ENCODE measurements at regions not wholly inside any gene's neighbourhood (a gene's known extent, or its start where the extent isn't known, plus 50 kb on each side); places are given as distances from the start of the nearest gene placed in this dataset.
"Not testable (repeated sequence)": the region's sequence is repeated elsewhere in the genome, so short reads cannot be mapped to it uniquely, and the experiment has no call there.

GRCh38 chr16:87143661-87144121 lies 173.5 kb downstream of the C16orf95 start:
- no peak for DNase-seq

DNA sequence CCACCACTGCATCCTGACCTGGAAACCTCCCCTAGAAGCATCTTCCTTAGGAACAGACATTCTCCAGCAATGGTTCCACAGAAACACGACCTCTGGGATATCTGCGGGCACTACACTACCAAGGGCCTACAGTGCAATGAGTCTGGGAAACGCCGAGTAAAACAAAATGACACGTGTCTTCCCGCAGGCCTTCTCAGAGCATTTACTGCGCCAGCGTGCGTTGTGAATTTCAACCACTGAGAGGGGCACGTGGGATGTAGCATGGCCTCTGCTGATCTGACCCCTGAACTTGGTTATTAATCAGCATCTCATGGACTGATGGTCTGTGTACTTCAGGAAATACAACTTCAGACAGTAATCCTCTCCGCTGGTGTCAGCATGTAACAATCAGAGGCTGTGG lies 173.0 kb downstream of the C16orf95 start:
- no peak for DNase-seq

DNA sequence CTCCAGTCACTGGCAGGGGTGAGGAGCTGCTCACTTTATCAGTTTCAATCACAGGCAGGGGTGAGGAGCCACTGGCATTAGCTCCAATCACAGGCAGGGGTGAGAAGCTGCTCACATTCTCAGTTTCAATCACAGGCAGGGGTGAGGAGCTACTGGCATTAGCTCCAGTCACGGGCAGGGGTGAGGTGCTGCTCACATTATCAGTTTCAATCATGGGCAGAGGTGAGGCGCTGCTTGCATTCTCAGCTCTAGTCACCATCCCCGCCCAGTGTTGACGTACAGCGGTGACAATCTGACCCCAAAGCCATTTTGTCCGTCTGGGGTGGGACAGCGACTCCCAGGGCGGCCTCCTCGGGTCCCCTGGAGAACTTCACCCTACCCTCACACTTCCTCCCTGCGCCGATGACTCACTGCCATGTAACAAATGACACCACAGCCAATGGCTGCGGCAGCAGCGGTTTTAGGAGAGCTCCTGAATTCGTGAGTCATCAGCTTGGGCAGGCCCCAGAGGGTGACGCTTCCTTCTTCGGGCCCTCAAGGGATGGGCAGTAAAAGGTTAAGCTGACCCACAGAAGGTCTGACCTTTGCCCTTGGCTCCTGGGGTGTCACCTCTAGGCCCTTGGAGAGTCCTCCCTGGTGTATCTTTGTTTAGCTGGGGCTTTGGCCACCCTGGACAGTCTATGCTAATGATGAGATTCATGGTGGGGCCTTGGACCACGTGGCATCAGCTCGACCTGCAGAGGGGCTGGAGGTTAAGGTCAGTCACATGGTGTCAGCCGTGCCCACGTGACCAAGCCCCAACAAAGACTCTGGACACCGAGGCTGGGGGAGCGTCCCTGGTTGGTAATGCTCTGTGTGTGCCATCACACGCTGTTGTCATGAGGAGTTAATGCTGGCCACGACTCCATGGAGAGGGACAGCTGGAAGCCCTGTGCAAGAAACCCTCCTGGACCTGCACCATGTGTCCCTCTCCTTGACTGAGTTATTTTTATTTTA lies 171.7 kb downstream of the C16orf95 start:
- no peak for DNase-seq

GRCh38 chr16:87146676-87147075 lies 170.5 kb downstream of the C16orf95 start:
- no peak for DNase-seq

- DNase-seq = no peak
These were observed 168.1 kb downstream of the C16orf95 start for GRCh38 chr16:87149051-87149450.

- no peak for DNase-seq
These were observed 166.9 kb downstream of the C16orf95 start for GRCh38 chr16:87150262-87150661.

- no peak for DNase-seq
These were observed 166.4 kb downstream of the C16orf95 start for GRCh38 chr16:87150681-87151280.

DNA sequence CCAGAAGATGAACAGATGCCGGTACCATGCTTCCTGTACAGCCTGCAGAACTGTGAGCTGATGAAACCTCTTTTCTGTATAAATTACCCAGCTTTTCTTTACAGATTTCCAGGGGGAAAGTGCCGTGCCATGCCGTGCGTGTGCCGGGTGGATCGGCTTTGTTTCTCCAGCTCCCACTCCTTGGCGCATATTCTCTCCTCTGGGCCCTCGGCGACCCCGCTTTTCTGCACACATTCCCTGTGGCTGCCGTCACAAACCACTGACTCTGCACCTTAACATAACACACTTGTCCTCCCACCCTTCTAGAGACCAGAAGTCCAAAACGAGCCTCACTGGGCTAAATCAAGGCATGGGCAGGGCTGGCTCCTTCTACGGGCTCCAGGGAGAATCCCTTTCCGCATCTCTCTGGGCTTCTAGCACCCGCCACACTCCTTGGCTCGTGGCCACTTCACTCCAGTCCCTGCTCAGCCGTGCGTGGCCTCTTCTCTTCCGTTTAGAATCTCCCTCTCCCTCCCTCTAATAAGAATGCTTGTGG lies 164.9 kb downstream of the C16orf95 start:
- DNase-seq = no peak

DNA sequence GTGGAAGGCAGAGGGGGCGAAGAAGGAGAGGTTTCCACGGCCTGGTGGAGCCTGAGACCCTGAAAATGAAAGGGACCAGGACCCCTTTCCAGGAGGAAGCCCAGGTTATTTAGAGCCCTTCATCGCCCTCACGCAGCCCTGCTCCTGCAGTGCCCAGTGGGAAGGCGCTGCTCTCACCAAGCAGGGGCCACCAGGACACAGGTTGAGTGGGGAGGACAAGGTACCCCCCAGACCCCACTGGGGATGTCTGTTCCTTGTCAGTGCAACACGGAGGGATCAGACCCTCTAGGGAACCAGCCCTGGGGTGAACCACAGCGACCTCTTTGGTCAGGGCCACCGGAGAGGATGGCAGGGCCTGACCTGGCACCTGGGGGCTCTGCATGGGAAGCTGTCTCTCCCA lies 163.9 kb downstream of the C16orf95 start:
- DNase-seq = no peak

- not testable (repeated sequence) for DNase-seq
These were observed 161.9 kb downstream of the C16orf95 start for GRCh38 chr16:87155315-87155714.

- no peak for DNase-seq
These were observed 161.0 kb downstream of the C16orf95 start for GRCh38 chr16:87156195-87156594.

DNA sequence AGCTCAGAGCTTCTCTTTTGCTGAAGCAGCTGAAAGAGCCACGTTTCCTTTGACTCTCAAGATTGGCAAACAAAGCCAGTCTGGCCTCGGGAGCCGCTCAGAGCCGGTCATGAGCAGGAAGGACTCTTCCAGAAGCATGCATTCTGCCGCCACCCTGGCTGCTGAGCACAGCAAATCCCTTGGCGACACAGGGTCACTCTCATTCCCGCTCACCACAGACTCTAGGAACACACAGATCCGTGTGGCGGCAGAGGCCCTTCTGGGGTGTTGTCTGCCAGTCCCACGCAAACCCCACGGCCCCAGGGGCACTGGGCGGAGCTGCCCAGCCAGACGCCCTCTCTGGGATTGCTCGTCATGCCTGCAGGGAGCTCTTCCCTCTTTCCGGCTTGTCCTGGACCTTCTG lies 157.0 kb downstream of the C16orf95 start:
- DNase-seq = no peak

DNA sequence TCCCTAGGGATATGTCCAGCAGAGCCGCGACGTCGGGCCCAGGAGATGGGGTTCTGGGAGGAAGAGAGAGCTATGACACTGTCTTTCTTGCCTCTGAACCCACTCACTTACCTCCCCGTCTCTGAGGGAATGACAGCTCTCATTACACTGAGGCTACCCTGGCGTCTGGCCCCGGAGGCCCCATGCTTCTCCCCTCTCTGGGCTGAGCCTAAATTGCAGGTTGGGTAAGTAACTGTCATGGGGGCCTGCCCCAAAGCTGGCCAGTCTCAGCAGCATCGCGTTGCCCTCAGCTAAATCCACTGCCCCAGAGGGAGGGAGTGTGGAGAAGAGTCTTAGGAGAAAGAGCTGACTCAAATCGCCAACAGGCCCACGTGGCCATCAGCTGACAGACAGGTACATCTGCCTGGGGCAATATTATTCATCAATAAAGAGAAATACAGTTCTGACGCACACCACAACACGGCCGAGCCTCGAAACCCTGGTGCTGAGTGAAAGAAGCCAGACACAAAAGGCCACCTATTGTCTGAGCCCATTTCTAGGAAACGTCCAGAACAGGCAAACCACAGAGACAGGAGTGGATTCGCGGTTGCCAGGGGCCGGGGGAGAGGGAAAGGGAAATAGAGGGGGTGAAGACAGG lies 156.4 kb downstream of the C16orf95 start:
- no peak for DNase-seq

- not testable (repeated sequence) for DNase-seq
These were observed 155.8 kb downstream of the C16orf95 start for GRCh38 chr16:87161410-87161809.

GRCh38 chr16:87161822-87162676 lies 155.1 kb downstream of the C16orf95 start:
- DNase-seq = no peak

DNA sequence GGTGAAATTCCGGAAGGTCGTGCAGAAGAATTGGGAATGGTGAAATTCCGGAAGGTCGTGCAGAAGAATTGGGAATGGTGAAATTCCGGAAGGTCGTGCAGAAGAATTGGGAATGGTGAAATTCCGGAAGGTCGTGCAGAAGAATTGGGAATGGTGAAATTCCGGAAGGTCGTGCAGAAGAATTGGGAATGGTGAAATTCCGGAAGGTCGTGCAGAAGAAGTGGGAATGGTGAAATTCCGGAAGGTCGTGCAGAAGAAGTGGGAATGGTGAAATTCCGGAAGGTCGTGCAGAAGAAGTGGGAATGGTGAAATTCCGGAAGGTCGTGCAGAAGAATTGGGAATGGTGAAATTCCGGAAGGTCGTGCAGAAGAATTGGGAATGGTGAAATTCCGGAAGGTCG lies 154.4 kb downstream of the C16orf95 start:
- DNase-seq = not testable (repeated sequence)

GRCh38 chr16:87163637-87164036 lies 153.6 kb downstream of the C16orf95 start:
- no peak for DNase-seq

- DNase-seq = no peak
These were observed 152.0 kb downstream of the C16orf95 start for GRCh38 chr16:87165151-87165550.

DNA sequence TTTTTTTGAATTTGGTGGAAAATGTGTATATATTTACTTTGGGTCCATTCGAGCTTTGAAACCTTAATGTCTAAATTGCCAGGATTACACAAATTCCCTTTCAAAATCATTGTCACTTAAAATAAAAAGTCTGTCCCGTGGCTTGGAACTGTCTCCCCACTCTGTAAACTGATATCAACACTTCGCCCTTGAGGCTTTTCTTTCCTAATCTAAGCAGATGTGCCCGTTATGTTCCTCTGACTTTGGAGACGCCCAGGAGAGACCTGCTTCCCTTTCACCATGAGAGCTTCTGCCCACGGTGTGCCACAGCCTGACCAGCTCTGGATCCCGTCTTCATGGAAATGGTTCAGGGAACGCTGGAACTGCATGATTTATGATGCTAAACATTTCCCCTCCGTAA lies 151.3 kb downstream of the C16orf95 start:
- DNase-seq = no peak

DNA sequence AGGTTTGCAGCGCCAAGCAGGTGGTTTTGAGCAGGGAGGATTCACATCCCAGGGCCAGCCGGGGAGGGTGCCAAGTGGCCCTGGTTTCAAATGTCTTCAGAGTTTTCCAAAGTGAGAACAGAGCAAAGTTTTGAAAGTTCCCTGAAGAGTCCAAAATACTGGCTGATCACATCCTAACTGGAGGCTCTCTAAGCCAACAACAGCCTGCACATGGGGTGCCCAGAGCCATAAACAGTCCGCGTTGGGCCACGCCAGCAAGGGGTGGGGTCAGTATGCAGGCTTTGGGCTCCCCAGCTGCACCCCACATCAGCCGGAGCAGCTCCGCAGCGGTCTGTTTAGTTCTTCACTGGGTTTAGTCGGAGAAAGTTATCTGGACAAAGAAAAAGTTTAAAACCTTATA lies 150.9 kb downstream of the C16orf95 start:
- no peak for DNase-seq

DNA sequence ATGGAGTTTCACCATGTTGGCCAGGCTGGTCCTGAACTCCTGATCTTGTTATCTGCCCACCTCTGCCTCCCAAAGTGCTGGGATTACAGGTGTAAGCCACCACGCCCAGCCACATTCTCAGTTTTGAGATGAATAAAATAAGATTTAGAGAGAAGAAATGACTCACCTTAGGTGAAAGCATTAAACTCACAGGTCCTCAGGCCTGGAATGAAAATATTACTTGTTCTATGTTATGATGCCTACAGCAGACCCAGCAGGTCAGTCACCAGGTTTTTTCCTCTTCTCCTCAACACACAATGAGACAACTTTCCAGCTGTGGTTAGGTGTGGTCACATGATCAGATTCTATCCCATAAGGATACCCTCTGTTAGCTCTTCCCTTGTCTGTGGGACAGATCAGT lies 150.3 kb downstream of the C16orf95 start:
- DNase-seq = no peak

- DNase-seq = no peak
These were observed 147.6 kb downstream of the C16orf95 start for GRCh38 chr16:87169509-87169995.

Data from NCI-H2081 (cell line).